A673 (cell line): ENCODE measurements at regions not wholly inside any gene's neighbourhood (a gene's known extent, or its start where the extent isn't known, plus 50 kb on each side); places are given as distances from the start of the nearest gene placed in this dataset.

Experiments
- BruUV-seq: library from RNA; stranded (reverse); fragments of 400-500 nt; replicated peaks from 2 replicates; lab custom pipeline; 2021; lab: Mats Ljungman, UMichigan
- CTCF ChIA-PET: fragments of 300-600 bp; sonication (Branson Sonifier 250); formaldehyde crosslinking; loops from one replicate; lab custom pipeline; 2022; ENCODE audit warnings: antibody characterized with exemption; lab: Charles Lee
- POLR2A ChIA-PET: fragments of 300-600 bp; sonication (Branson Sonifier 250); formaldehyde crosslinking; loops from one replicate; lab custom pipeline; 2022; ENCODE audit warnings: antibody characterized with exemption; ENCODE audit not compliant: low non-redundant PET; lab: Charles Lee
- DNase-seq: peaks from one replicate; pipeline ENCODE4 v3.0.0-alpha.2; 2015; ENCODE audit warnings: low spot score
- H3K27ac ChIP-seq: fragments of 200-600 bp; sonication (generic); 2 replicates; pipeline ENCODE4 v1.5.1; 2016; ENCODE audit warnings: mixed run types, low read depth, mild to moderate bottlenecking, mixed read lengths, antibody characterized with exemption, low read length; ENCODE audit not compliant: poor library complexity, severe bottlenecking
- H3K27me3 ChIP-seq: fragments of 200-600 bp; sonication (generic); replicated peaks from 2 replicates; pipeline ENCODE4 v1.6.1; 2017; ENCODE audit warnings: mixed run types, low read depth, mild to moderate bottlenecking, mixed read lengths, antibody characterized with exemption, low read length; ENCODE audit not compliant: insufficient read depth, poor library complexity
- H3K36me3 ChIP-seq: fragments of 200-600 bp; sonication (generic); 2 replicates; pipeline ENCODE4 v1.6.1; 2016; ENCODE audit warnings: mixed run types, mild to moderate bottlenecking, mixed read lengths, antibody characterized with exemption, low read length; ENCODE audit not compliant: insufficient read depth, poor library complexity, severe bottlenecking
- H3K4me1 ChIP-seq: fragments of 200-600 bp; sonication (generic); 2 replicates; pipeline ENCODE4 v1.6.1; 2017; ENCODE audit warnings: mixed run types, mild to moderate bottlenecking, mixed read lengths, antibody characterized with exemption, low read length; ENCODE audit not compliant: insufficient read depth, poor library complexity, severe bottlenecking
- H3K4me3 ChIP-seq: fragments of 200-600 bp; sonication (generic); 2 replicates; pipeline ENCODE4 v1.5.1; 2016; ENCODE audit warnings: low read depth, mixed run types, mild to moderate bottlenecking, mixed read lengths, low read length; ENCODE audit not compliant: poor library complexity, severe bottlenecking
- H3K9me3 ChIP-seq: fragments of 200-600 bp; sonication (generic); 2 replicates; pipeline ENCODE4 v1.6.1; 2016; ENCODE audit warnings: mixed run types, low read depth, mild to moderate bottlenecking, mixed read lengths, antibody characterized with exemption, low read length; ENCODE audit not compliant: poor library complexity, severe bottlenecking
- EZH2 ChIP-seq: fragments of 200-600 bp; sonication (generic); IDR thresholded peaks from 2 replicates; pipeline ENCODE4 v1.6.1; 2017; ENCODE audit warnings: borderline replicate concordance, low read depth, mild to moderate bottlenecking, mixed read lengths, antibody characterized with exemption, low read length; ENCODE audit not compliant: poor library complexity, severe bottlenecking
- intact Hi-C: fragments of 100-400 bp; cut with micrococcal nuclease; formaldehyde crosslinking; loops from one replicate; pipeline ENCODE4 v1.10.0; 2022; ENCODE audit not compliant: unreplicated experiment
- TF ChIP-seq, protein P1 (sequence below): fragments of 300-800, 200-600 bp; sonication (generic); conservative IDR thresholded peaks from 2 replicates; pipeline ENCODE4 v1.5.1; 2017; ENCODE audit warnings: low read depth, mild to moderate bottlenecking, antibody characterized with exemption, low read length, moderate library complexity, mixed read lengths

GRCh38 chr12:25854991-25855390 is 103.5 kb upstream of the RASSF8 start:
- no peak overlapping the region for H3K4me3 ChIP-seq
- no peaks in the 10 kb centered on the region for H3K36me3 ChIP-seq
- BruUV-seq: no TSS peak
- H3K4me1 ChIP-seq: no peaks in the 10 kb centered on the region
- TF ChIP-seq, protein P1, sequence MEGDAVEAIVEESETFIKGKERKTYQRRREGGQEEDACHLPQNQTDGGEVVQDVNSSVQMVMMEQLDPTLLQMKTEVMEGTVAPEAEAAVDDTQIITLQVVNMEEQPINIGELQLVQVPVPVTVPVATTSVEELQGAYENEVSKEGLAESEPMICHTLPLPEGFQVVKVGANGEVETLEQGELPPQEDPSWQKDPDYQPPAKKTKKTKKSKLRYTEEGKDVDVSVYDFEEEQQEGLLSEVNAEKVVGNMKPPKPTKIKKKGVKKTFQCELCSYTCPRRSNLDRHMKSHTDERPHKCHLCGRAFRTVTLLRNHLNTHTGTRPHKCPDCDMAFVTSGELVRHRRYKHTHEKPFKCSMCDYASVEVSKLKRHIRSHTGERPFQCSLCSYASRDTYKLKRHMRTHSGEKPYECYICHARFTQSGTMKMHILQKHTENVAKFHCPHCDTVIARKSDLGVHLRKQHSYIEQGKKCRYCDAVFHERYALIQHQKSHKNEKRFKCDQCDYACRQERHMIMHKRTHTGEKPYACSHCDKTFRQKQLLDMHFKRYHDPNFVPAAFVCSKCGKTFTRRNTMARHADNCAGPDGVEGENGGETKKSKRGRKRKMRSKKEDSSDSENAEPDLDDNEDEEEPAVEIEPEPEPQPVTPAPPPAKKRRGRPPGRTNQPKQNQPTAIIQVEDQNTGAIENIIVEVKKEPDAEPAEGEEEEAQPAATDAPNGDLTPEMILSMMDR: no peak
- TF ChIP-seq EZH2: no peak
- POLR2A ChIA-PET: no interaction called here
- no peak for DNase-seq
- H3K9me3 ChIP-seq: no peaks in the 10 kb centered on the region
- no peak overlapping the region for H3K27ac ChIP-seq
- intact Hi-C loops: no loop called here
- CTCF ChIA-PET: no interaction called here
- no peaks in the 10 kb centered on the region for H3K27me3 ChIP-seq

GRCh38 chr12:25855716-25856115 is 102.8 kb upstream of the RASSF8 start:
- Histone ChIP-seq H3K4me3 (no peak overlapping the region), H3K27ac (no peak overlapping the region), H3K4me1 (no peaks in the 10 kb centered on the region), H3K27me3 (no peaks in the 10 kb centered on the region), H3K9me3 (no peaks in the 10 kb centered on the region), H3K36me3 (no peaks in the 10 kb centered on the region)
- no TSS peak for BruUV-seq
- TF ChIP-seq, protein P1: no peak
- no peak for TF ChIP-seq EZH2
- DNase-seq: no peak
- intact Hi-C loops: no loop called here
- CTCF ChIA-PET: no interaction called here
- POLR2A ChIA-PET: no interaction called here

DNA sequence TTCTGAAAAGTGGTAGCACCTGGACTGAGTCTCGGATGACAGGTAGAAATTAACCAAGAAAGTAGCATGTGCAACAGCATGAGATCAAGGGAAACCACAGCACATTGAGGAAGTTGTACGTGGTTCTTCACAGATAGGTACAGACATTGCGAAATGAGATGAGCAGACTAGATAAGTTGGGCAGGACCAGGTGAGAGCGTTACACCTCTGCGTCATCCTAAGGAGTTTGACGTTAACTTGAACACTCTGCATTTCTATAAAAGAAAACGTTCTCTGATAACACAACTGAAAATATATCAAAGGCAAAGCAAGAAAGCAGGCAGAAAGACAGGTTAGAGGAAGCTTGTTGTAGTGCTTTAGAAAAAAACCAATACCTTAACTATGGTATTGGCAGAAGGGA is 98.5 kb upstream of the RASSF8 start:
- intact Hi-C loops: no loop called here

More for the DNA sequence above, 98.5 kb upstream of the RASSF8 start:
- no peak for DNase-seq
- Histone ChIP-seq H3K9me3 (no peaks in the 10 kb centered on the region), H3K27me3 (peaks cover 6% of the 10 kb centered on the region), H3K27ac (no peak overlapping the region), H3K36me3 (no peaks in the 10 kb centered on the region), H3K4me3 (no peak overlapping the region), H3K4me1 (peaks cover 3% of the 10 kb centered on the region)
- no TSS peak for BruUV-seq
- CTCF ChIA-PET: no interaction called here
- POLR2A ChIA-PET: no interaction called here
- no peak for TF ChIP-seq EZH2
- TF ChIP-seq, protein P1: no peak
